Immature natural killer cell (primary cell): ENCODE measurements at regions not wholly inside any gene's neighbourhood (a gene's known extent, or its start where the extent isn't known, plus 50 kb on each side); places are given as distances from the start of the nearest gene placed in this dataset.

Source experiments
- DNase-seq, 3 donors: peaks; one replicate each; pipeline ENCODE4 v3.0.0; 2022; ENCODE audit warnings: mixed read lengths in 1 of 3
- H3K27ac Mint-ChIP-seq, 6 donors: one replicate each; pipeline ENCODE4 v1.8.0; 2020; ENCODE audit warnings: mixed read lengths in 6 of 6, mild to moderate bottlenecking in 5 of 6, inconsistent platforms in 4 of 6, moderate library complexity in 3 of 6
- H3K27me3 Mint-ChIP-seq, 3 donors: one replicate each; pipeline ENCODE4 v1.8.0; 2020 to 2021; ENCODE audit warnings: low read depth in 3 of 3, mild to moderate bottlenecking in 3 of 3, mixed read lengths in 3 of 3, moderate library complexity in 3 of 3, inconsistent platforms in 1 of 3
- H3K36me3 Mint-ChIP-seq, 3 donors: one replicate each; pipeline ENCODE4 v1.8.0; 2020; ENCODE audit warnings: mixed read lengths in 3 of 3, inconsistent platforms in 2 of 3, mild to moderate bottlenecking in 2 of 3
- H3K4me1 Mint-ChIP-seq, 2 donors: one replicate each; pipeline ENCODE4 v1.8.0; 2020; ENCODE audit warnings: inconsistent platforms in 2 of 2, mild to moderate bottlenecking in 2 of 2, mixed read lengths in 2 of 2, moderate library complexity in 1 of 2
- H3K4me3 Mint-ChIP-seq, 5 donors: one replicate each; pipeline ENCODE4 v1.8.0; 2020; ENCODE audit warnings: mild to moderate bottlenecking in 5 of 5, mixed read lengths in 5 of 5, inconsistent platforms in 3 of 5, moderate library complexity in 3 of 5
- H3K9me3 Mint-ChIP-seq, 6 donors: one replicate each; pipeline ENCODE4 v1.8.0; 2020; ENCODE audit warnings: mild to moderate bottlenecking in 6 of 6, mixed read lengths in 6 of 6, inconsistent platforms in 4 of 6, moderate library complexity in 3 of 6

DNA sequence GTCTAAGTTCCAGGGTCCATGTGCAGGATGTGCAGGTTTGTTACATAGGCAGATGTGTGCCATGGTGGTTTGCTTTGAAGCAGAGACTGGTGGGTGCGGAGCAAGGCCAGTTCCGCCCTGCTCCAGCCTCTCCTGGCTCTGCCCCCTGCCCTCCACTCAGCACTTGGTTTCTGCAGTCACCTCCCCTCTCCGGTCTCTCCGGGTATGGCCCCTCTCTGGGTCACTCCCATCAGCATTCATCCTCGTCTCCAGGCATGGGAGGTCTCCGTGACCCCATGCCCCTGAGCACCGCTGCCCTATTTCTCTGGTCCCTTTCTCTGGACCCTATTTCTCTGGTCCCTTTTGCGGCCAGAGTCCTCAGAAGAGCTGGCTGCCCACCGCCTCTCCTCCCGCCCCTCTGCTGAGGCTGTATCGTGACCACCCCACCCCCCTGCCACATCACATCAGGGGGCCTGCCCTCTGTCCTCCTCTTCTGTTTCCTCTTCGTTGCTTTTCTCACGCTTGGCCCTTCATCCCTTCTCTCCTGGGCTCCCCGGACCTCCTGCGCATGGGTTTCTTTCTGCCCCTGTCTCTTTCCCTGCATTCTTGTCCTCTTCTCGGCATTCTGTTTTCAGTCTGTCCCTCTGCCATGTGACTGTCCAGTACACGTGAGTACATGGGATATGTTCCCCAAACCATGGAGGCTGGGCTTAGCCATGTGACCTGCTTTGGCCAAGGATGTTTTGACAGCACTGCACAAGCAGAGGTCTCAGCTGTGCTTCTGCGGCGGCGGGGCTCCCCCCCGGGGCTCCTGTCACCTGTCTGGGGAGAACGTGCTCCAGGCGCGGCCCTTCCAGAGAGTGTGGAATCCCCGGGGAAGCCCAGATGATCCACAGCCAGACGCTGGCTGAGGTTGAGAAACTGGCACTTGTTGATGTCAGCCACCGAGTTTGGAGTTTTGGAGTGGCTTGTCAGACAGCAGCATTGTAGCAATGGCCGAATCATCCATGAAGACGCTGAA lies 54.4 kb upstream of the C1orf174 start:
- Mint-ChIP-seq H3K9me3 (no peaks in the 10 kb centered on the region), H3K4me1 (no peaks in the 10 kb centered on the region), H3K4me3 (no peak overlapping the region), H3K27me3 (peaks cover 3 to 6% (median 3%) of the 10 kb centered on the region in 3 donors), H3K36me3 (no peaks in the 10 kb centered on the region), H3K27ac (no peak overlapping the region)
- DNase-seq: no peak

DNA sequence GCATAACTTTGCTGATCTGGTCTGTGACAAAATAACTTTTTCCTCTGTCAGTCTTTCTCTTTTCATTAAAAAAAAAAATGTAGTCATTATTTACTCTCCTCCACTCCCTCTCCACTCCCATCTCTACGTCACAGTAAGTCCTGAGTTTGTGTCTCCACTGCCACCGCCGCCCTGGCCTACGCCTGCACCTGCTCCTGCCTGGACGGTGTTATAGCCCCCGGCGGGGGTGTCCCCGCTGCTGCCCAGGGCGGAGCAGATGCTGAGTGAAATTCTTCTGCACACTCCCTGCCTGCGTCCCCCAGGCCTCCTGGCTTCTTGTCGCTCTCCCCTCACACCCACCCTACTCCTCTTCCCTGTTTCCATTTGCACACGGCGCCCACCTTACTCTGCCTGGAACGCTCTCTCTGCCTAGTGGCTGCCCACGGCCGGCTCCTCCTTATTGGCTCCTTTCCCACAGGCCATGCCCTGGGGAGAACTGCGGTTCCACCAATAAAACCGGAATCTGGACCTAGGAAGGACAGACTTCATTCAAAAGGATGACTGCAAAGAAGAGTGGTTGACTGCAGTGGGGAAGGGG lies 55.2 kb upstream of the C1orf174 start:
- H3K27me3 Mint-ChIP-seq: peaks cover 3 to 6% (median 3%) of the 10 kb centered on the region in 3 donors
- H3K36me3 Mint-ChIP-seq: no peaks in the 10 kb centered on the region
- H3K4me3 Mint-ChIP-seq: no peak overlapping the region
- DNase-seq: no peak
- no peaks in the 10 kb centered on the region for H3K9me3 Mint-ChIP-seq
- H3K4me1 Mint-ChIP-seq: no peaks in the 10 kb centered on the region
- no peak overlapping the region for H3K27ac Mint-ChIP-seq

DNA sequence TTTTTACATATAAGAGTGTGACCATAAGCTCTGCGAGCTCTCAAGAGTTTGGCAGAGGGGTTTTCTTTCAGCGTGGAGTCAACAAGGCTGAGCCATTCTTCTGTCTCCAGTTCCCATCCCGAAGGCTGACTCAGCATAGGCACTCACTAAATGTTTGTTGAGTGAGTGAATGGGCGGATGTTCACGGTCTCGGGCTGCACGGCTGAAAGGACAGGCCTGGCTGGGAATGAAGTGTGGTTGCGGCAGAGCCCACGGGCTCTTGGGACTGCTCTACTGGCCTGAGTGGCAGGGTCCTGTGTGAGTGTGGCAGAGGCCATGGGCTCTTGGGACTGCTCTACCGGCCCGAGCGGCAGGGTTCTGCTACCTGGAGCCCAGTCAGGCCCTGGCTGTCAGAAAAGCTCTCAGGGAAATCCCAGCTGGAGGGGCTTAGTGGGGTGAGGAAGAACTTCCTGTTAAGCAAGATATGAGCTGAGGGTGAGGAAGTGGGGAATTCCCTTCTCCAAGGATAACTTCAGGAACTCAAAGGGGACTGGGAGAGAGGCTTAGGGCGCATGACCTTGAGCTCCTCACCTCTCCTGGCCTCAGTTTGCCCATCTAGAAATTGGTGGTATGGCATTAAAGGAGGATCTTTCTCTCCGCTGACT lies 56.6 kb upstream of the C1orf174 start:
- Mint-ChIP-seq H3K9me3 (no peaks in the 10 kb centered on the region), H3K4me3 (no peak overlapping the region), H3K36me3 (no peaks in the 10 kb centered on the region), H3K27me3 (peaks cover 3 to 6% (median 3%) of the 10 kb centered on the region in 3 donors), H3K27ac (no peak overlapping the region), H3K4me1 (no peaks in the 10 kb centered on the region)
- DNase-seq: no peak

DNA sequence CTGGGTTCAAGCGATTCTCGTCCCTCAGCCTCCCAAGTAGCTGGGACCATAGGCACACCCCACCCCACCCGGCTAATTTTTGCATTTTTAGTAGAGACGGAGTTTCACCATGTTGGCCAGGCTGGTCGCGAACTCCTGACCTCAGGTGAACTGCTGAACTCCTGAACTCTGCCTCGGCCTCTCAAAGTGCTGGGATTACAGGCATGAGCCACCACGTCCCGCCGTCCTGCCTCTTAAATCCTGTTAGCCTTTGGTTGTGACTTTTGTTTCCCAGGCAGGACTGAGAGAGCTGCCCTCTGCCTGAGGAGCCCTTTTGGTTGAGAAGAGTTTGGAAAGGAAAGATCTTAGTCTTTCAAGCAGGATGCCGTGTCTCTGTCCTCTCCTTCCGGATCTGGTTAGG lies 59.3 kb upstream of the C1orf174 start:
- no peak for DNase-seq
- Mint-ChIP-seq H3K4me3 (no peak overlapping the region), H3K27ac (no peak overlapping the region), H3K36me3 (no peaks in the 10 kb centered on the region), H3K9me3 (no peaks in the 10 kb centered on the region), H3K27me3 (peaks cover 2 to 5% (median 3%) of the 10 kb centered on the region in 3 donors), H3K4me1 (no peaks in the 10 kb centered on the region)

DNA sequence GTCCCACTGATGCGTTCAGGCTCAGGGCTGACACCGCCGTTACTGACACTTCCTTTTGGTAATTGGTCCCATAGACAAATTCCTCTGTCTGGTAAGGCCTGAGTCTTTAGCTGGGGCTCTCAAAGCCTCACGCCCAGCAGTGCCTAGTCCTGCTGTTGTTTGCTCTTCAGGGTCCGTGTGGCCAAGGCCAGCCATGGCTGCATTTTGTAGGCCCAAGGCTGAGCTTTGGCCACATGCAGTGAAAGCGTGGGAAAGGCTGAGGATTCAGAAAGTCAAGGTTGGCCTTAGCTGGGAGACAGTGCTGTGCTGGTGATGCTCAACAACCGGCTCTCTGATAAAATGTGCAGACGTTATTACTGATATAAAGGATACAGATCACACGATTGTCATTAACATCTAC lies 63.5 kb upstream of the C1orf174 start:
- H3K4me3 Mint-ChIP-seq: no peak overlapping the region
- no peaks in the 10 kb centered on the region for H3K9me3 Mint-ChIP-seq
- no peak overlapping the region for H3K27ac Mint-ChIP-seq
- H3K27me3 Mint-ChIP-seq: peaks cover 0 to 8% (median 4%) of the 10 kb centered on the region in 3 donors
- no peaks in the 10 kb centered on the region for H3K4me1 Mint-ChIP-seq
- H3K36me3 Mint-ChIP-seq: no peaks in the 10 kb centered on the region
- DNase-seq: no peak

DNA sequence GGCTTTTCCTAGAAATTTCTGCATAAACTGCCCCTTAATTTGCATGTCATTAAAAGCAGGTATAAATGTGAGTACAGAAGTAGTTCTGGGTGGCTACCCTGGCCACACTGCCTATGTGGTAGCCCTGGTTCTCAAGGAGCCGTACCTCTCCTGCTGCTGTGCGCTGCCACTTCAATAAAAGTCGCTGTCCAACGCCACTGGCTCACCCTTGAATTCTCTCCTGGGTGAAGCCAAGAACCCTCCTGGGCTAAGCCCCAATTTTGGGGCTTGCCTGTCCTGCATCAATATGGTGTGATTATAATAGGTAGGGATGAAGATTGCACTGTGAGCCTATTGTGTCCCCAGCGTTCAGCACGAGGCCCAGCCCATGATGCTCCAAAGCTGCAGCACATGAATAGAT lies 65.6 kb upstream of the C1orf174 start:
- no peaks in the 10 kb centered on the region for H3K36me3 Mint-ChIP-seq
- H3K4me3 Mint-ChIP-seq: no peak overlapping the region
- H3K27ac Mint-ChIP-seq: no peak overlapping the region
- peaks cover 3 to 11% (median 6%) of the 10 kb centered on the region in 3 donors for H3K27me3 Mint-ChIP-seq
- H3K4me1 Mint-ChIP-seq: no peaks in the 10 kb centered on the region
- no peaks in the 10 kb centered on the region for H3K9me3 Mint-ChIP-seq
- DNase-seq: no peak

DNA sequence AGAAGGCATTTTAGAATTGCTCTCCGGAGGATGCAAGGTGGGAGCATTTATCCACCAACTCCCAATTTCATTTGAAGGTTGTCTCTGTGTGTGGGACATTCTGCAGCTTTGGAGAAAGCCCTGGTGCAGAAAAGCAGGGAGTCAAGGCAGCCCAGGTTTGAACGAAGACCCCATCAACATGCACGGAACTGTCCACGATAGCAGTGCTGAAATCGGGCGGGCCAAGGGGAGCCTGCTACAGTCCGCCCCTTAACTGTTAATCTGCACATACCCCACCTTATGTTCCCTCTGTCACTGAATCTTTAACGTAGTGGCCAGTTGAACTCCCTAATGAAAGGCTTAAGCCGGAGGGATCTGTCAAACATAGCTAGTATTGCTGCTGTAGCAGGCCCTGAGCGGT lies 68.8 kb upstream of the C1orf174 start:
- DNase-seq: no peak
- no peaks in the 10 kb centered on the region for H3K9me3 Mint-ChIP-seq
- no peak overlapping the region for H3K4me3 Mint-ChIP-seq
- no peaks in the 10 kb centered on the region for H3K36me3 Mint-ChIP-seq
- H3K27me3 Mint-ChIP-seq: peaks cover 5 to 9% (median 9%) of the 10 kb centered on the region in 3 donors
- H3K27ac Mint-ChIP-seq: no peak overlapping the region
- H3K4me1 Mint-ChIP-seq: no peaks in the 10 kb centered on the region

DNA sequence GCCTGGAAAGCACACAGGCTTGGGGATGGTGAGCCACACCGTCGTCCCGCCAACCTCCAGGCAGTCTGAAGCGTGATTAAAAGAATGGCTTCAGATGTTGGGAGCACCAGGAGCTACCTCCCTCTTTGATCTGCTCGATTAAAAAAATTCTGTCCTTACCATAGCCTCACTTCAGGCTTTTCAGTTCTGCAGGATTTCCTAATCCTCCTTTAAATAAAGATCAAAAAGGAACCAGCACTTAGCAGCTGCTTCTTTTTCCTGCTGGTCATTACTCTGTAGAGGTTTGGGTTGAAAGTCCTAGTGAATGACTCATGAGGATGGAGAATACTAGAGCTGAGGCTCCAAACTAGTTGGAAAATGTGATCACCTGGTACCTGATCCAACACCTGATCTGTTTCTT lies 71.9 kb upstream of the C1orf174 start:
- no peak overlapping the region for H3K4me3 Mint-ChIP-seq
- H3K27ac Mint-ChIP-seq: no peak overlapping the region
- DNase-seq: no peak
- peaks cover 5 to 9% (median 5%) of the 10 kb centered on the region in 3 donors for H3K27me3 Mint-ChIP-seq
- no peaks in the 10 kb centered on the region for H3K4me1 Mint-ChIP-seq
- H3K36me3 Mint-ChIP-seq: no peaks in the 10 kb centered on the region
- H3K9me3 Mint-ChIP-seq: no peaks in the 10 kb centered on the region

DNA sequence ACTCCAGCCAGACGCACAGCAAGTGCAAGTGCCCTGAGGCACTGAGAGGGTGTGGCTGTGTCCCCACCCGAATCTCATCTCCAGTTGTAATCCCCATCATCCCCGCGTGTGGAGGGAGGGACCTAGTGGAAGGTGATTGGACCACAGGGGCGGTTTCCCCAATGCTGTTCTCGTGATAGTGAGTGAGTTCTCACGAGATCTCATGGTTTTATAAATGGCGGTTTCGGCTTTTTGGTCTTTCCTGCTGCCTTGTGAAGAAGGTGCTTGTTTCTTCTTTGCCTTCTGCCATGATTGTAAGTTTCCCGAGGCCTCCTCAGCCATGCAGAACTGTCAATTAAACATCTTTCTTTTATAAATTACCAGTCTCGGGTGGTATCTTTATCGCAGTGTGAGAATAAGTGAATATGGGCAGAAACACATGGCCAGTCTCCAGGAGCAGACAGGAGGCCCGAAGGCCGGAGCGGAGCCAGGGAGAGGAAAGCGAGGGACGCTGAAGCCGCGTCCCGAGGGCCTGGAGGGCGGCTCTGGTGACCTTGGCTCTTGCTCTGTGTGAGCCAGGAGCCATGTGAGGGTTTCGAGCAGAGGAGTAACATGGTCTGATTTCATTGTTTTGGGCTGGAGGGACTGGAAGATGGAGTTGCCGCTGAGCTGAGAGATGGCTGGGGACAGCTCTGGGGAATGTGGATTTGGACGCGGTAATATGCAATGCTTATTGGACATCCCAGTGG lies 76.0 kb upstream of the C1orf174 start:
- Mint-ChIP-seq H3K36me3 (no peaks in the 10 kb centered on the region), H3K9me3 (no peaks in the 10 kb centered on the region), H3K4me1 (no peaks in the 10 kb centered on the region), H3K27me3 (peaks cover 2 to 5% (median 2%) of the 10 kb centered on the region in 3 donors), H3K4me3 (no peak overlapping the region), H3K27ac (no peak overlapping the region)
- no peak for DNase-seq

DNA sequence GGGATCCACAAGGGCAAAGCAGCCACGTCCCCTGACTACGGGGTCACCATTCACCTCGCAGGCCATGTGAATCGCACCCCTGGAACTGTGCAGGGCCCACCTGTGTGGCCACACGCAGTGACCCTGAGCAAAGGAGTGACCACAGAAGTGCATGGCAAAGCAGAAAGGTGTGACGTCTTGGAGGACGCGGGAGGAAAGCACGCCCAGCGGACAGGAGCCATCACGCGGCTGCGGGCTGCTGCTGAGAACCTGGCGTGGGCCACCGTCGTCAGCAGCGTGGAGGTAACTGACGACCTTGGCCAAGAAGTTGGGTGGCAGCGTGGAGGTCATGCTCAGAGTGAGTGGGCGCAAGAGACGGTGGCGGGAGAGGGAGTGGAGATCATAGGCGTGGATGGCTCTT lies 76.7 kb upstream of the C1orf174 start:
- H3K9me3 Mint-ChIP-seq: no peaks in the 10 kb centered on the region

DNA sequence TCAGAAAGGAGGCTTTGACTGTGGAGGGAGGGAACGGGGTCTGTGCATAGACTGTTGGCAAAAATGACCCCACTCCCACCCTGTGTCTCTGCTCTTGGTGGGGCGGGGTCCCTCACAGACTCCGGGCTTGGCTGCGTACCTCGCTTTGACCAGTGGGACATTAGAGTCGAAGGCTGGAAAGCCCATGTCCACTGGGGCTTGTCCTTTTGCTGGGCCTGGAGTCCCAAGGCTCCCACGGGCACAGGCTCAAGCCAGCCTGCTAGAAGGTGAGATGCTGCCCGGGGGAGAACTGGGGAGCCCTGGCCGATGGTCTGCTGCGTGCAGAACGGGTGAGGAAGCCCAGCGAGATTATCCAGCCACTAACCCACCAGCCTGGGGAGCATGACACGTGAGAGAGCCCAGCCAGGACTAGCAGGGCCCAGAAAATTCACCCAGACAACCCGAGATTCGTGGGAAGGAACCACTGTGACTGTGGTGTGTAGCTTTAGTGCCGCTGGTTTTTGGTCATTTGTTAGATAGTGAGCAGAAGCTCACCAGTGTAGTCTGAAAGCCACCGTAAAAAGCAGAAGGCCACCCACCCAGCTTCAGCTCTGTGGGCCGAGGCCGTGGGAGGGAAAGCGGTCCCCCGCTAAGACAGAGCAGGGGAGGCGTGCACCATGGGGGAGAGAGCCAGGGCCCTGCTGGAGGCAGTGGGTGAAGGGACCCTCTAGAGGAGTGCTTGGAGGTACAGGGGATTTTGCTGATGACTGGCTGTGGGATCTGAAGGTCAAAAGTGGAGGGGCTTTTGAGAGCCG lies 78.3 kb upstream of the C1orf174 start:
- Mint-ChIP-seq H3K4me1 (no peaks in the 10 kb centered on the region), H3K9me3 (no peaks in the 10 kb centered on the region), H3K4me3 (no peak overlapping the region), H3K27ac (no peak overlapping the region), H3K27me3 (peaks cover 0 to 3% (median 2%) of the 10 kb centered on the region in 3 donors), H3K36me3 (no peaks in the 10 kb centered on the region)
- no peak for DNase-seq

More for the DNA sequence above, 76.7 kb upstream of the C1orf174 start:
- no peak overlapping the region for H3K27ac Mint-ChIP-seq
- no peaks in the 10 kb centered on the region for H3K36me3 Mint-ChIP-seq
- no peak overlapping the region for H3K4me3 Mint-ChIP-seq
- H3K27me3 Mint-ChIP-seq: peaks cover 0 to 5% (median 2%) of the 10 kb centered on the region in 3 donors
- no peak for DNase-seq
- no peaks in the 10 kb centered on the region for H3K4me1 Mint-ChIP-seq

DNA sequence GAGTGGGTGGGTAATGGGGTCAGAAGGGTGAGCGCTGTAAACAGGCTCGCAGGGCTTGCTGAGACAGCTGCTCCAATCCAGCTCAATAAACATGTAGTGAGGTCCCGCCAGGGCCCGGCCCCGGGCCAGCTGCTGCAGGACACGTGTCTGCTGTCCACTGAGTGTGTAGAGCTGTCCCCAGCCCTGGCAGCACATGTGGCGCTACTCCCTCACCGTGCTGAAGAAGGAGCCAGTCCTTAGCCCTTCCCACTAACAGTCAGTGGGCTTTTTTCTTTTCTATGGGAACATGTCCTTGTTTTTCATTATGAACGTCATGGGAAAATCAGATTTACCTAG lies 78.9 kb upstream of the C1orf174 start:
- no peaks in the 10 kb centered on the region for H3K9me3 Mint-ChIP-seq

DNA sequence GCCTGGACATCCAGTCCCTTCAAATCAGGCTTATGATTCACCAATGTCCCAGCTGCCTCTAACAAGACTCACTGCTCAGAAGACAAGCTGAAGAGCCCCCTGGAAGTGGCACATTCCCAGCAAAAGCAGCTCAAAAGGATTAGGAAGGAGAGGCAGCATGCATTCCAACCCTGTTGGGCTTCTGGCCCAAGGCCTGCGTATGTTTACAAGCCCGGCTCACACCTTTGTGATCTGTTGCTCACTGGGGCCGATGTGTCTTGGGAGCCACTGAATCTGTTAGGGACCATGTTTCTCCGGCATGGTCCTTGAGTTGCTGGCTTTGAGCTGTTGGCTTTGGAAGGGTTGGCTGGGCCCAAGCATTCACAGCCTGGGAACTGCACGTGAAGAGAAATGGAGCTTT lies 81.2 kb upstream of the C1orf174 start:
- H3K4me3 Mint-ChIP-seq: no peak overlapping the region
- H3K9me3 Mint-ChIP-seq: no peaks in the 10 kb centered on the region
- no peaks in the 10 kb centered on the region for H3K36me3 Mint-ChIP-seq
- H3K27ac Mint-ChIP-seq: no peak overlapping the region
- DNase-seq: no peak
- H3K4me1 Mint-ChIP-seq: no peaks in the 10 kb centered on the region
- peaks cover 0 to 3% (median 2%) of the 10 kb centered on the region in 3 donors for H3K27me3 Mint-ChIP-seq

More for the DNA sequence above, 78.9 kb upstream of the C1orf174 start:
- Mint-ChIP-seq H3K27me3 (peaks cover 0 to 3% (median 2%) of the 10 kb centered on the region in 3 donors), H3K27ac (no peak overlapping the region), H3K4me1 (no peaks in the 10 kb centered on the region), H3K4me3 (no peak overlapping the region), H3K36me3 (no peaks in the 10 kb centered on the region)
- no peak for DNase-seq
